ENCODE measurements at regions not wholly inside any gene's neighbourhood (a gene's known extent, or its start where the extent isn't known, plus 50 kb on each side); places are given as distances from the start of the nearest gene placed in this dataset.

GRCh38 chr4:24181005-24181404 is 291.2 kb upstream of the PPARGC1A start:
- TF ChIP-seq POLR2A (IDR thresholded peaks at IDR 0.05; ENCODE audit: low read depth, low read length), result no peak
- TF ChIP-seq POLR2AphosphoS5 (IDR thresholded peaks at IDR 0.05; ENCODE audit: low read depth, low read length), result no peak

Data from GM12892 (cell line).